SU-DHL-6 (cell line): ENCODE measurements at regions not wholly inside any gene's neighbourhood (a gene's known extent, or its start where the extent isn't known, plus 50 kb on each side); places are given as distances from the start of the nearest gene placed in this dataset.

Experiments
- H2AFZ ChIP-seq: fragments of 200-600 bp; sonication (generic); 2 replicates; pipeline ENCODE4 v1.6.1; 2014; ENCODE audit warnings: low read depth, mild to moderate bottlenecking, moderate library complexity, mixed read lengths, antibody characterized with exemption, low read length; ENCODE audit not compliant: severe bottlenecking
- H3F3A ChIP-seq: fragments of 200-600 bp; shearing (Covaris generic); 2 replicates; pipeline ENCODE4 v1.6.0; 2016; ENCODE audit warnings: antibody characterized with exemption, mild to moderate bottlenecking; ENCODE audit not compliant: insufficient read depth
- H3K27ac ChIP-seq: fragments of 200-600 bp; sonication (generic); 2 replicates; pipeline ENCODE4 v1.5.1; 2016; ENCODE audit warnings: low read depth, mild to moderate bottlenecking, low read length, moderate library complexity, mixed read lengths
- H3K27me3 ChIP-seq: fragments of 200-600 bp; sonication (generic), shearing (Covaris generic); 2 replicates; pipeline ENCODE4 v1.6.0; 2014; ENCODE audit warnings: mild to moderate bottlenecking, low read length
- H3K36me3 ChIP-seq: fragments of 200-600 bp; sonication (generic); 2 replicates; pipeline ENCODE4 v1.6.1; 2014; ENCODE audit warnings: mild to moderate bottlenecking, low read length, mixed read lengths
- H3K4me2 ChIP-seq: fragments of 300-600, 200-600 bp; shearing (Covaris generic), sonication (generic); 2 replicates; pipeline ENCODE4 v1.6.0; 2014; ENCODE audit warnings: low read length, low read depth, mild to moderate bottlenecking; ENCODE audit not compliant: poor library complexity, severe bottlenecking
- H3K4me3 ChIP-seq: fragments of 200-600 bp; sonication (generic); 2 replicates; pipeline ENCODE4 v1.5.1; 2014; ENCODE audit warnings: antibody characterized with exemption, low read length, mild to moderate bottlenecking, mixed read lengths; ENCODE audit not compliant: insufficient read depth, poor library complexity, severe bottlenecking
- H3K79me2 ChIP-seq: fragments of 200-600 bp; sonication (generic); 2 replicates; pipeline ENCODE4 v1.6.1; 2014; ENCODE audit warnings: mild to moderate bottlenecking, low read length, moderate library complexity; ENCODE audit not compliant: insufficient read depth
- H3K9ac ChIP-seq: fragments of 200-600 bp; sonication (generic); 2 replicates; pipeline ENCODE4 v1.7.0; 2014; ENCODE audit warnings: mild to moderate bottlenecking, low read length
- H3K9me2 ChIP-seq: fragments of 200-600 bp; sonication (generic); replicated peaks from 2 replicates; pipeline ENCODE4 v1.6.1; 2014; ENCODE audit warnings: low read length; ENCODE audit not compliant: insufficient read depth
- H3K9me3 ChIP-seq: fragments of 200-600 bp; sonication (generic); 2 replicates; pipeline ENCODE4 v1.6.1; 2014; ENCODE audit warnings: low read length, mixed read lengths; ENCODE audit not compliant: insufficient read depth
- H4K20me1 ChIP-seq: fragments of 200-600 bp; sonication (generic); 2 replicates; pipeline ENCODE4 v1.6.1; 2014; ENCODE audit warnings: low read depth, mild to moderate bottlenecking, antibody characterized with exemption, low read length, moderate library complexity, mixed read lengths
- CTCF ChIP-seq: fragments of 200-600 bp; sonication (generic); IDR thresholded peaks from one replicate; pipeline ENCODE4 v1.5.1; 2017; ENCODE audit warnings: antibody characterized with exemption, mild to moderate bottlenecking, low read length, moderate library complexity; ENCODE audit not compliant: insufficient read depth, poor library complexity, severe bottlenecking
- EZH2phosphoT487 ChIP-seq: fragments of 200-600 bp; sonication (generic), shearing (Covaris generic); conservative IDR thresholded peaks from 2 replicates; pipeline ENCODE4 v1.6.1; 2018; ENCODE audit warnings: mild to moderate bottlenecking, antibody characterized with exemption, low read length, moderate library complexity, mixed read lengths

DNA sequence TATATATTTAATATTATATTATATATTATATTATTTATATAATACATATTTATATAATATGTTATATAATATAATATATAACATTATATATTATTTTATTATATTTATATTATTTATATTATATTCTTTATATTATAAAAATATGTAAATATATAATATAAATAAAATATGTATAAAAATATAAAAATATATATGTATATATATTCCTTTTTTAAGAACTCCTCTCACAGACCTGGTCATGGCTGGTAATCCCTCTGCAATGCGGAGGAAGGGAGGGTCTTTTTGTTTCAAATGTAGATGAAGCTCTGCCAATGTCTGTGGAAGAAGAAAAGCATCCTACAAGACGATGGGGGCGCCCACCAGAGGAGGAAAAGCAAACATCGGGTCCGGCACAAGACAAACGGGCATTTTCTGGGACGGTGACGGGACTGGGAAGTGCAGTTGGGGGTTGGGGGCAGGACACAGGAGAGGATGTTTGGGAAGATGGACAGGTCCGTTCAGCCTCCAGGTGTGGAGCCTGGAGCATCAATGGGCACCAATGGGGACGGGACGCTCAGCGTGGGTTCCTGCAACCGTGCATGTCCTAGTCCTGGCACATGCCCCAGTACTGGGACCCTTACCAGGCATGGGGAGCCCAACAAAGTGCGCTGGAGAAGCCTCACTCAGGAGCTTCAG is 194.0 kb downstream of the IRX1 start:
- Histone ChIP-seq H4K20me1 (no peaks in the 10 kb centered on the region), H3K9ac (no peak overlapping the region), H3K9me2 (no peaks in the 10 kb centered on the region), H3F3A (no peaks in the 10 kb centered on the region), H3K4me2 (no peak overlapping the region), H3K27ac (no peak overlapping the region), H3K27me3 (no peaks in the 10 kb centered on the region), H2AFZ (no peak overlapping the region), H3K9me3 (no peaks in the 10 kb centered on the region), H3K4me3 (no peak overlapping the region), H3K36me3 (no peaks in the 10 kb centered on the region), H3K79me2 (no peaks in the 10 kb centered on the region)
- TF ChIP-seq EZH2phosphoT487 (no peak), CTCF (no peak)

GRCh38 chr5:3793162-3793561 is 197.5 kb downstream of the IRX1 start:
- H3K79me2 ChIP-seq: no peaks in the 10 kb centered on the region
- H3K27ac ChIP-seq: no peak overlapping the region
- TF ChIP-seq EZH2phosphoT487 (no peak), CTCF (no peak)
- H3K9ac ChIP-seq: no peak overlapping the region
- H4K20me1 ChIP-seq: no peaks in the 10 kb centered on the region
- no peak overlapping the region for H2AFZ ChIP-seq
- no peaks in the 10 kb centered on the region for H3F3A ChIP-seq
- no peaks in the 10 kb centered on the region for H3K27me3 ChIP-seq
- H3K36me3 ChIP-seq: no peaks in the 10 kb centered on the region
- H3K9me3 ChIP-seq: no peaks in the 10 kb centered on the region
- H3K9me2 ChIP-seq: no peaks in the 10 kb centered on the region
- no peak overlapping the region for H3K4me2 ChIP-seq
- no peak overlapping the region for H3K4me3 ChIP-seq

DNA sequence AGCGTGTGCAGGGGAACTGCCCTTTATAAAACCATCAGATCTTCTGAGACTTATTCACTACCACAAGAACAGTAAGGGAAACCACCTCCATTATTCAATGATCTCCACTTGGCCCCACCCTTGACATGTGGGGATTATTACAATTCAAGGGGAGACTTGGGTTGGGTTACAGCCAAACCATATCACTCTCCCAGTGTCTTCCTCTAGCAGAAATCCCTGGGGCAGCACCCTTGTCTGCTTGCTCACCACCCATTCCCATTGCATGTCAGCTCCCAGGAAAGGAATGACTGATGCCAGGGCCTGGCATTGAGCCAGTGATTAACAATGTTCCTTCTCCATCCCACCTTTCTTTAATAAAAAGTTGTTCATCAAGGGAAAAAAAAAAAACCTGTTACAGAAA is 199.0 kb downstream of the IRX1 start:
- H3K27ac ChIP-seq: no peak overlapping the region
- H3K9ac ChIP-seq: no peak overlapping the region
- no peaks in the 10 kb centered on the region for H3F3A ChIP-seq
- H3K9me2 ChIP-seq: no peaks in the 10 kb centered on the region
- no peaks in the 10 kb centered on the region for H3K27me3 ChIP-seq
- no peaks in the 10 kb centered on the region for H3K79me2 ChIP-seq
- no peak overlapping the region for H2AFZ ChIP-seq
- no peak overlapping the region for H3K4me2 ChIP-seq
- TF ChIP-seq EZH2phosphoT487 (no peak), CTCF (no peak)
- H3K36me3 ChIP-seq: no peaks in the 10 kb centered on the region
- H3K4me3 ChIP-seq: no peak overlapping the region
- no peaks in the 10 kb centered on the region for H4K20me1 ChIP-seq
- H3K9me3 ChIP-seq: no peaks in the 10 kb centered on the region
